ENCODE measurements at regions not wholly inside any gene's neighbourhood (a gene's known extent, or its start where the extent isn't known, plus 50 kb on each side); places are given as distances from the start of the nearest gene placed in this dataset.

DNA sequence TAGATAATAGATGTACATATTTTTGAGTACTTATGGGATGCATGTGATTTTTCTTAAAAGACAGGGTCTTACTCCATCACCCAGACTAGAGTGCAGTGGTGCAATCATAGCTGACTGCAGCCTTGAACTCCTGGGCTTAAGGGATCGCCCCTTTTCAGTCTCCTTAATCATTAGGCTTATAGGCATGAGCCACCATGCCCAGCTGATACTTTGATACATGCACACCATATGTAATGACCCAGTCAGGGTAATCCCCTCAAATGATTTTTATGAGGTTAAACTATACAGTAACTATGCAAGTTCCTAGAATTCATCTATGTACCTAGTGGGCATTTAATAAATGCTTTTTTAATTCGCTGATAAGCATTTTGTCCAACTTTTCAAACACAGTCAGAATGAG is 292.3 kb downstream of the DTWD2 start:
- intact Hi-C loops (cut with micrococcal nuclease) = no loop called here
- H3K36me3 Mint-ChIP-seq (ENCODE audit: insufficient read depth, unreplicated experiment) = no peaks in the 10 kb centered on the region
- TF ChIP-seq, protein P1, sequence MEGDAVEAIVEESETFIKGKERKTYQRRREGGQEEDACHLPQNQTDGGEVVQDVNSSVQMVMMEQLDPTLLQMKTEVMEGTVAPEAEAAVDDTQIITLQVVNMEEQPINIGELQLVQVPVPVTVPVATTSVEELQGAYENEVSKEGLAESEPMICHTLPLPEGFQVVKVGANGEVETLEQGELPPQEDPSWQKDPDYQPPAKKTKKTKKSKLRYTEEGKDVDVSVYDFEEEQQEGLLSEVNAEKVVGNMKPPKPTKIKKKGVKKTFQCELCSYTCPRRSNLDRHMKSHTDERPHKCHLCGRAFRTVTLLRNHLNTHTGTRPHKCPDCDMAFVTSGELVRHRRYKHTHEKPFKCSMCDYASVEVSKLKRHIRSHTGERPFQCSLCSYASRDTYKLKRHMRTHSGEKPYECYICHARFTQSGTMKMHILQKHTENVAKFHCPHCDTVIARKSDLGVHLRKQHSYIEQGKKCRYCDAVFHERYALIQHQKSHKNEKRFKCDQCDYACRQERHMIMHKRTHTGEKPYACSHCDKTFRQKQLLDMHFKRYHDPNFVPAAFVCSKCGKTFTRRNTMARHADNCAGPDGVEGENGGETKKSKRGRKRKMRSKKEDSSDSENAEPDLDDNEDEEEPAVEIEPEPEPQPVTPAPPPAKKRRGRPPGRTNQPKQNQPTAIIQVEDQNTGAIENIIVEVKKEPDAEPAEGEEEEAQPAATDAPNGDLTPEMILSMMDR (IDR thresholded peaks at IDR 0.05; ENCODE audit: unreplicated experiment) = no peak
- no peak overlapping the region for H3K4me3 Mint-ChIP-seq (ENCODE audit: unreplicated experiment)
- DNase-seq (ENCODE audit: unreplicated experiment) = no peak
- no peaks in the 10 kb centered on the region for H3K4me1 Mint-ChIP-seq (ENCODE audit: insufficient read depth, unreplicated experiment)
- H3K27ac Mint-ChIP-seq (ENCODE audit: low read depth, unreplicated experiment) = no peak overlapping the region
- H3K27me3 Mint-ChIP-seq (ENCODE audit: insufficient read depth, unreplicated experiment) = no peaks in the 10 kb centered on the region
- ChIA-PET CTCF (interaction anchor here (2.4 kb wide), 1 partner anchor 96 kb away, joined by 7 read pairs; no protein-coding TSS in a partner anchor), POLR2A (no interaction called here)
- BruUV-seq (replicated peaks) = no TSS peak
- H3K9me3 Mint-ChIP-seq (ENCODE audit: unreplicated experiment) = no peaks in the 10 kb centered on the region

DNA sequence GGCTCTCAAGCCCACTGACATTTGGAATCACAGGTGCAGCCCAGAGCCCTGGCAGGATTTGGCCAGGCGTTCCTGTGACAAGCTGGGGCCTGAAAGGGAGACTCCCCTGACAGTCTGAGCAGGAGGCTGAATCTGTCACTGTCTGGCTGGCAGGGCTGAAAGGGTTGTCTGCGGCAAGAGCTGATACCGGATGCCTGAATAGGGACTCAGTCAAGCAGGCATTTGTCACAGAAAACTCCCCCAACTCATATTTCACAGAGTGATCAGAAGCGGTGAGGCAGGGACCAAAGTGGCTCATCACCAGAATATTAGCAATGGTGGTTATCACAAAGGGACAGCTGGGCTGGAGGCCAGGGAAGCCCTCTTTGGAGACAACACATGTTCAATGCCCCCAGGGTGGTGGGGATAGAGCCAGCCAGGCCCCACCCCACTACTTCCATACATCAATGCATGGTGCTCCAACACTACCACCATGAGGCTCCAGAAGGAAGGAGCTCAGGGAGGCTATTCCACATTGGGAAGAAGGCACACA is 295.5 kb downstream of the DTWD2 start:
- CTCF ChIA-PET = interaction anchor here (0.6 to 0.7 kb wide), 2 partner anchors 246 to 349 kb away, joined by 3 read pairs; no protein-coding TSS in a partner anchor
- Mint-ChIP-seq H3K36me3 (ENCODE audit: insufficient read depth, unreplicated experiment) (no peaks in the 10 kb centered on the region), H3K4me1 (ENCODE audit: insufficient read depth, unreplicated experiment) (no peaks in the 10 kb centered on the region), H3K27ac (ENCODE audit: low read depth, unreplicated experiment) (no peak overlapping the region), H3K4me3 (ENCODE audit: unreplicated experiment) (no peak overlapping the region), H3K27me3 (ENCODE audit: insufficient read depth, unreplicated experiment) (no peaks in the 10 kb centered on the region), H3K9me3 (ENCODE audit: unreplicated experiment) (peaks cover 7% of the 10 kb centered on the region)
- POLR2A ChIA-PET = no interaction called here
- intact Hi-C loops (cut with micrococcal nuclease) = no loop called here
- TF ChIP-seq, protein P1 (IDR thresholded peaks at IDR 0.05; ENCODE audit: unreplicated experiment) = no peak
- no peak for DNase-seq (ENCODE audit: unreplicated experiment)
- no TSS peak for BruUV-seq (replicated peaks)

DNA sequence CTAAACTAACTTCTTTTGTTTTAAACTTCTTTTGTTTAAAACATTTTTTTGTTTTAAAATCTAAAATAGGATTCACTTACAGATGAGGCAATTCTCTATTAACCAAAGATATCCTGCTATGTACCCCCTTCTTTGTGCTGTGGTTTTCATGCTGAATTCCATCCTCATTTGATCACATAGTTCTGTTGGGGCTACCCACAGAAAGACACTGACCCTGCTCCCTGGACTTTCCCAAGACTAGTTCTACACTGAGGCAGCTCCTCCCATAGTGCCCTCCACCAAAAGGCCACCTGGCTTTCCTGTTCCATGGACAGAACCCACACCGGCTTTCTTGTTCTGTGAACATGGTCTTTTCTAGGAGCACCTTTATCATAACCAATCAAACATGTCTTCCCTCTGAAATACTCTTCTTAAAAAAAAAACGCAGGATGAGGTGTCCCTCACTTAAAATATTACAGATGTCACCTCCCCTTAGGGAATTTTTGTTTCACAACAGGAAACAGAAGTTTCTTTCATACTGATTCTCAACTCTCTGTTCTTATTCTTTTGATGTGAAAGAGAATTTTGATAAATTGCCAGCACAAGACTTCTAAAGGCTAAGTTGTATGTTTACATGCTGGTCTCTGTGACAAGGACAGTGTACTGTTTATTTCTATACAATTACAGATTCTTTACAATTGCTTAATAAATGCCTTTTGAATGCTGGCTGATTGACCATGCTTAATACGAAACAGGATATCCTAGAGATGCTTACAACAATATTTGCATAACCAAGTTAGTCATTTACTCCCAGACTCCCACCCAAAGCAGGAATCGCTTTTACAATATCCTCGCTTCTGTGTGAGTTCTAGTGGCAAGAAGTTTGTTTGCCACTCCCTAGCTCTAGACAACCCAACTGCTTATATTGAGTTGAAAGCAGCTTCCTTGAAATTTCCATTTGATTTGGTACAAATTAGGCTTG is 300.4 kb downstream of the DTWD2 start:
- peaks cover 6% of the 10 kb centered on the region for H3K36me3 Mint-ChIP-seq (ENCODE audit: insufficient read depth, unreplicated experiment)
- no peaks in the 10 kb centered on the region for H3K27me3 Mint-ChIP-seq (ENCODE audit: insufficient read depth, unreplicated experiment)
- no peaks in the 10 kb centered on the region for H3K4me1 Mint-ChIP-seq (ENCODE audit: insufficient read depth, unreplicated experiment)
- intact Hi-C loops (cut with micrococcal nuclease) = no loop called here
- peaks cover 7% of the 10 kb centered on the region for H3K9me3 Mint-ChIP-seq (ENCODE audit: unreplicated experiment)
- ChIA-PET CTCF (interaction anchor here (0.6 to 0.7 kb wide), 3 partner anchors 9 to 649 kb away, joined by 3 to 4 read pairs (median 3); no protein-coding TSS in a partner anchor), POLR2A (no interaction called here)
- H3K27ac Mint-ChIP-seq (ENCODE audit: low read depth, unreplicated experiment) = no peak overlapping the region
- no TSS peak for BruUV-seq (replicated peaks)
- TF ChIP-seq, protein P1 (IDR thresholded peaks at IDR 0.05; ENCODE audit: unreplicated experiment) = no peak
- H3K4me3 Mint-ChIP-seq (ENCODE audit: unreplicated experiment) = no peak overlapping the region
- DNase-seq (ENCODE audit: unreplicated experiment) = no peak

DNA sequence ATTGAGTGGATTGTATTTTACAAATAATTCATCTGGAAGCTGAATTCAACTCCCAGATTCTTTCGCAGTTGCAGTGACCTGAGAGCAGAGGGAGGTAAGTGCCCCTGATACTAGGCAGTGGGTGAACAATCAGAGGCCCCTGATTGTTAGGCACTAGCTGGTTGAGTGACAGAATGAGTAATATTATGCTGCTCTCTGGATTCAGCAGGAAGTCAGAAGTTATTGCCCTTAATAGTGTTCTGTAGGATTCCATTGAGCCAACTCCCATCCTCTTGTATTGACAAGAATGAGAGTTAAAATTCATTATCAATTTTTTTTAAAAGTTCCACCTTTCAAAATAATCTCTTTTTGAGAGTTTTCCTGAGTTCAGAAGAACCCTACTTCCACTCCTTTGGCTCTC is 301.2 kb downstream of the DTWD2 start:
- TF ChIP-seq, protein P1 (IDR thresholded peaks at IDR 0.05; ENCODE audit: unreplicated experiment) = no peak
- no peak overlapping the region for H3K27ac Mint-ChIP-seq (ENCODE audit: low read depth, unreplicated experiment)
- H3K9me3 Mint-ChIP-seq (ENCODE audit: unreplicated experiment) = peaks cover 7% of the 10 kb centered on the region
- POLR2A ChIA-PET = no interaction called here
- H3K36me3 Mint-ChIP-seq (ENCODE audit: insufficient read depth, unreplicated experiment) = peaks cover 6% of the 10 kb centered on the region
- no peaks in the 10 kb centered on the region for H3K4me1 Mint-ChIP-seq (ENCODE audit: insufficient read depth, unreplicated experiment)
- no TSS peak for BruUV-seq (replicated peaks)
- intact Hi-C loops (cut with micrococcal nuclease) = no loop called here
- CTCF ChIA-PET = interaction anchor here (0.5 to 0.7 kb wide), 2 partner anchors 8 to 292 kb away, joined by 3 read pairs; no protein-coding TSS in a partner anchor
- no peak for DNase-seq (ENCODE audit: unreplicated experiment)
- H3K27me3 Mint-ChIP-seq (ENCODE audit: insufficient read depth, unreplicated experiment) = no peaks in the 10 kb centered on the region
- no peak overlapping the region for H3K4me3 Mint-ChIP-seq (ENCODE audit: unreplicated experiment)
